IMR-90 (cell line): ENCODE measurements at regions not wholly inside any gene's neighbourhood (a gene's known extent, or its start where the extent isn't known, plus 50 kb on each side); places are given as distances from the start of the nearest gene placed in this dataset.

Experiments used
- RAD21 ChIP-seq: IDR thresholded peaks from 2 replicates; pipeline ENCODE4 v1.6.1; 2012; ENCODE audit warnings: low read length, improper control_type of control experiment
- SMC3 ChIP-seq: fragments of 150-350 bp; IDR thresholded peaks from 2 replicates; pipeline ENCODE4 v1.6.1; 2016; ENCODE audit warnings: low read depth, mild to moderate bottlenecking, antibody characterized with exemption, low read length, moderate library complexity
- TF ChIP-seq, protein P1 (sequence below): conservative IDR thresholded peaks from 2 replicates; pipeline ENCODE4 v1.5.1; 2012; ENCODE audit warnings: mild to moderate bottlenecking, low read depth, low read length, improper control_type of control experiment

DNA sequence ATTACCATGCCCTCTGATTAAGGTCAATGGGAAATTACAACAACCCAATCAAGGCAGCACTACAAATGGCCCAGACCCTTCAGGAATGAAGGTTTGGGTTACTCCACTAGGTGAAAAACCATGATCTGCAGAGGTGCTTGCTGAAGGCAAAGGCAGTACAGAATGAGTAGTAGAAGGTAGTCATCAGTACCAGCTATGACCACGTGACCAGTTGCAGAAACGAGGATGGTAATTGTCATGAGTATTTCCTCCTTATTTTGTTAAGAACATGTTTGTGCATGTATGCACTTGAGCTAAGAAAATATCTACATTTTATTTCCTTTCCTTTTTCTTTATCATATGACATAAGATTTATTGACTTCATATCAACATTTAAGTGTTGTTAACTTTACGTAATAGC lies 607.1 kb downstream of the KCNT2 start:
- TF ChIP-seq RAD21, result no peak
- TF ChIP-seq SMC3, result no peak
- TF ChIP-seq, protein P1, sequence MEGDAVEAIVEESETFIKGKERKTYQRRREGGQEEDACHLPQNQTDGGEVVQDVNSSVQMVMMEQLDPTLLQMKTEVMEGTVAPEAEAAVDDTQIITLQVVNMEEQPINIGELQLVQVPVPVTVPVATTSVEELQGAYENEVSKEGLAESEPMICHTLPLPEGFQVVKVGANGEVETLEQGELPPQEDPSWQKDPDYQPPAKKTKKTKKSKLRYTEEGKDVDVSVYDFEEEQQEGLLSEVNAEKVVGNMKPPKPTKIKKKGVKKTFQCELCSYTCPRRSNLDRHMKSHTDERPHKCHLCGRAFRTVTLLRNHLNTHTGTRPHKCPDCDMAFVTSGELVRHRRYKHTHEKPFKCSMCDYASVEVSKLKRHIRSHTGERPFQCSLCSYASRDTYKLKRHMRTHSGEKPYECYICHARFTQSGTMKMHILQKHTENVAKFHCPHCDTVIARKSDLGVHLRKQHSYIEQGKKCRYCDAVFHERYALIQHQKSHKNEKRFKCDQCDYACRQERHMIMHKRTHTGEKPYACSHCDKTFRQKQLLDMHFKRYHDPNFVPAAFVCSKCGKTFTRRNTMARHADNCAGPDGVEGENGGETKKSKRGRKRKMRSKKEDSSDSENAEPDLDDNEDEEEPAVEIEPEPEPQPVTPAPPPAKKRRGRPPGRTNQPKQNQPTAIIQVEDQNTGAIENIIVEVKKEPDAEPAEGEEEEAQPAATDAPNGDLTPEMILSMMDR, result no peak
